GM13976 (cell line): ENCODE measurements at regions not wholly inside any gene's neighbourhood (a gene's known extent, or its start where the extent isn't known, plus 50 kb on each side); places are given as distances from the start of the nearest gene placed in this dataset.

Experiments used
- DNase-seq: peaks from one replicate; pipeline ENCODE4 v3.0.0; 2012; ENCODE audit warnings: low spot score
- CTCF ChIP-seq: IDR thresholded peaks from 2 replicates; pipeline ENCODE4 v1.5.1; 2012; ENCODE audit warnings: borderline replicate concordance, mild to moderate bottlenecking; ENCODE audit not compliant: insufficient read depth; ENCODE audit errors: extremely low read depth, missing control alignments, control extremely low read depth
- in situ Hi-C: fragments of 300-500 bp; cut with MboI; formaldehyde crosslinking; loops from one replicate; pipeline ENCODE4 v1.12.0; 2022; ENCODE audit warnings: low sequenced_read_pairs, mixed read lengths, inconsistent platforms; ENCODE audit not compliant: unreplicated experiment

GRCh38 chr12:45601888-45602287, 127.6 kb upstream of the ARID2 start:
- in situ Hi-C loops, result no loop called here
- DNase-seq, result no peak
- no peak for TF ChIP-seq CTCF

GRCh38 chr12:45605624-45606023, 123.9 kb upstream of the ARID2 start:
- no peak for DNase-seq
- no peak for TF ChIP-seq CTCF
- in situ Hi-C loops, result no loop called here

GRCh38 chr12:45611061-45611460, 118.4 kb upstream of the ARID2 start:
- no peak for TF ChIP-seq CTCF
- no peak for DNase-seq
- in situ Hi-C loops, result no loop called here

GRCh38 chr12:45611495-45611894, 118.0 kb upstream of the ARID2 start:
- DNase-seq, result no peak
- in situ Hi-C loops, result no loop called here
- no peak for TF ChIP-seq CTCF

- no peak for DNase-seq
- in situ Hi-C loops, result no loop called here
- TF ChIP-seq CTCF, result no peak
Observed at GRCh38 chr12:45612044-45612794, 117.3 kb upstream of the ARID2 start.

GRCh38 chr12:45613296-45613695, 116.2 kb upstream of the ARID2 start:
- DNase-seq, result no peak

More at GRCh38 chr12:45613296-45613695, 116.2 kb upstream of the ARID2 start:
- TF ChIP-seq CTCF, result no peak
- in situ Hi-C loops, result no loop called here
